ENCODE measurements at regions not wholly inside any gene's neighbourhood (a gene's known extent, or its start where the extent isn't known, plus 50 kb on each side); places are given as distances from the start of the nearest gene placed in this dataset.

GRCh38 chr1:115545791-115546733 is 95.7 kb upstream of the VANGL1 start:
- ChIA-PET CTCF (no interaction called here), POLR2A (no interaction called here)
- Mint-ChIP-seq H3K36me3 (ENCODE audit: low read depth) (no peaks in the 10 kb centered on the region), H3K27ac (no peak overlapping the region), H3K9me3 (no peaks in the 10 kb centered on the region), H3K4me1 (no peaks in the 10 kb centered on the region), H3K27me3 (peaks cover 9% of the 10 kb centered on the region), H3K4me3 (no peak overlapping the region)
- DNase-seq = no peak

DNA sequence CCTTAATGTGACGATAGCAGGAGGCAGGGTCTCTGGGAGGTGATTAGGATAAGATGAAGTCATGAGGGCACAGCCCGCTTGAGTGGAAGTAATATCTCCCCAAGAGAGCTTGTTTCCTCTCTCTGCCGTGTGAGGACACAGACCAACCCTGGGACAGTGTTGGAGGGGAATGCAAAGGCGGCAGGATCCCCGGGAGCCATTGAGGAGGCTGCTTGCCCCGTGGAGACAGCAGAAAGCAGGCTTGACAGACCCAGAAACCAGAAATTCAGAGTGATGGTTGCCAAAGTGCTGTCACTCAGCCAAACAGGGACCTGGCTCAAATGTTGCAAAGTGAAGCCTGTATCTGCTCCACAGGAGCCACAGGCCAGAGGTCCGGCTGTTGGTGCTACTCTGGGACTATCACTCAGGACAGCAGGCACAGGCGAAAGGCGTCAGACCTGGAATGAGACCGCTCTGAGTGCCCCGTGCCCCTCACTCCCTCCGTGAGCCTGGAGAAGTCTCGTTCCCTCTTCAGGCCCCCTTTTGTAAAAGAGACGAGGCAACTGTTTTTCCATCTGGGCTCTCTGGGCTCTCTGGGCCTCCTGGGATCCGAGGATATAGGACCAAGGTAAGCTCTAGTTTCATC is 96.6 kb upstream of the VANGL1 start:
- Mint-ChIP-seq H3K9me3 (no peaks in the 10 kb centered on the region), H3K4me1 (no peaks in the 10 kb centered on the region), H3K27me3 (peaks cover 9% of the 10 kb centered on the region), H3K4me3 (no peak overlapping the region), H3K36me3 (ENCODE audit: low read depth) (no peaks in the 10 kb centered on the region), H3K27ac (no peak overlapping the region)
- no peak for DNase-seq
- ChIA-PET POLR2A (no interaction called here), CTCF (no interaction called here)

DNA sequence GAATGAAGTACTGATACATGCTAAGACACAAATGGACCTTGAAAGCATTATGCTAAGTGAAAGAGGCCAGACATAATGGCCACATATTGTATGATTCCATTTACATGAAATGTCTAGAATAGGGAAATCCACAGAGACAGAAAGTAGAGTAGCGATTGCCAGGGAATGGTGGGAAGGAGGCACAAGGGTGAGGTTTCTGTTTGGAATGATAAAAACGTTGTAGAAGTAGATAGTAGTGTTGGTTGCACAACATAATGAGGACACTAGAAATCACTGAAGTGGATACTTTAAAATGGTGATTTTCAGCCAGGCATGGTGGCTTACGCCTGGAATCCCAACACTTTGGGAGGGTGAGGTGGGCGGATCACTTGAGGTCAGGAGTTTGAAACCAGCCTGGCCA is 97.6 kb upstream of the VANGL1 start:
- Mint-ChIP-seq H3K4me3 (no peak overlapping the region), H3K27me3 (peaks cover 9% of the 10 kb centered on the region), H3K9me3 (no peaks in the 10 kb centered on the region), H3K4me1 (no peaks in the 10 kb centered on the region), H3K27ac (no peak overlapping the region), H3K36me3 (ENCODE audit: low read depth) (no peaks in the 10 kb centered on the region)
- ChIA-PET POLR2A (no interaction called here), CTCF (no interaction called here)
- DNase-seq = no peak

GRCh38 chr1:115543247-115543646 is 98.5 kb upstream of the VANGL1 start:
- H3K36me3 Mint-ChIP-seq (ENCODE audit: low read depth) = no peaks in the 10 kb centered on the region
- no peaks in the 10 kb centered on the region for H3K4me1 Mint-ChIP-seq
- CTCF ChIA-PET = no interaction called here
- DNase-seq = no peak
- H3K27ac Mint-ChIP-seq = no peak overlapping the region
- H3K4me3 Mint-ChIP-seq = no peak overlapping the region
- POLR2A ChIA-PET = no interaction called here
- peaks cover 9% of the 10 kb centered on the region for H3K27me3 Mint-ChIP-seq
- no peaks in the 10 kb centered on the region for H3K9me3 Mint-ChIP-seq

DNA sequence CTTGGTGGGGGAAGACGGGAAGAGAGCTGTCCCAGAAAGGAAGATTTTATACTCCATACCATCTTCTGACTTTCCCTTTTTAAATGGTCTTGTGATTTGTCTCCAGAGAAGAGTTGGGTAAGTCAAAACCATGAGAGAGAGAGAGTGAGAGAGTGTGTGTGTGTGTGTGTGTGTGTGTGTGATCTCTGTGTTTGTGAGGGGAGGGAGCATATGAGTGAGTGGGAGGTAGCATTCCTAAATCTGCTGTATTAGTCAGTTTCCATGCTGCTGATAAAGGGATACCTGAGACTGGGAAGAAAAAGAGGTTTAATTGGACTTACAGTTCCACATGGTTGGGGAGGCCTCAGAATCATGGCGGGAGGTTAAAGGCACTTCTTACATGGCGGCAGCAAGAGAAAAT is 102.0 kb upstream of the VANGL1 start:
- no peaks in the 10 kb centered on the region for H3K9me3 Mint-ChIP-seq
- ChIA-PET POLR2A (no interaction called here), CTCF (no interaction called here)
- H3K4me1 Mint-ChIP-seq = no peaks in the 10 kb centered on the region
- H3K36me3 Mint-ChIP-seq (ENCODE audit: low read depth) = no peaks in the 10 kb centered on the region
- peaks cover 2% of the 10 kb centered on the region for H3K27me3 Mint-ChIP-seq
- H3K4me3 Mint-ChIP-seq = no peak overlapping the region
- no peak for DNase-seq
- H3K27ac Mint-ChIP-seq = no peak overlapping the region

DNA sequence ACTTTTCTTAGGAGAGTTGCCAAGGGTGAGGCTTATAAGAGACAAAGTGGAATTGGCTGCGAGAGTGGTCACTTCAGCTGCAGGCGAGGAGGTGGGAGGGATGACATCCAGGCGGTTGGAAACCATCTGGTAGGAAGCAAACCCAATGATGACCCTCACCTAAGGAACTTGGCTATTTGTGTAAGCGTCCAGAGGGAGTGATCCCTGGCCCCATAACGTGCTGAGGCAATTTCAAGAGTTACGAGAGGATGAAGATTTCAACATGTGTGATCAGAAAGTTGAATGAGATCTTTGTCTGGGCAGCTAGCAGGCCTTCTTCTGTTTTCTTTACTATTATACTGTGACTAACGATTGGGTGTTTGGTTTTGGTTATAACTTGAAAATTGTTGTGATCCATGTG is 102.7 kb upstream of the VANGL1 start:
- POLR2A ChIA-PET = no interaction called here
- Mint-ChIP-seq H3K36me3 (ENCODE audit: low read depth) (no peaks in the 10 kb centered on the region), H3K27ac (no peak overlapping the region), H3K4me1 (no peaks in the 10 kb centered on the region), H3K4me3 (no peak overlapping the region), H3K27me3 (peaks cover 4% of the 10 kb centered on the region), H3K9me3 (no peaks in the 10 kb centered on the region)
- CTCF ChIA-PET = no interaction called here
- DNase-seq = no peak

DNA sequence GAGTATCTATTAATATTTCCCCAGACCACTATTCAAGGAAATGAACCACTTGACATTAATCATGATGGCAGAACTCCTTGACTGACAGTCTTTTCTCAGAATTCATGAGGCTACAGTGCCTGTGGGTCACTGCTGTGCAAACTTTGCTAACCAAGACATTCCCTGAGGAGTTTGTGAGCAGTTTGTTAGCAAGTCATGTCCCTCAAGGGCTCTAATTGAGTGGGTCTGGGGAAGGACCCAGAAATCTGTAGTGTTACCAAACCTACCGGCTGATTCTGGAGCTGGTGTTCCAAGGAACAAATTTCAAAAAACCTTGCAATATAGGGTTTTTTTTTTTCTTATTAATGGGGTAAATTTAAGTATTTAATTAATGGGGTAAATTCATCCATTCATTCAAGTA is 103.2 kb upstream of the VANGL1 start:
- DNase-seq = no peak
- peaks cover 3% of the 10 kb centered on the region for H3K27me3 Mint-ChIP-seq
- H3K9me3 Mint-ChIP-seq = no peaks in the 10 kb centered on the region
- POLR2A ChIA-PET = no interaction called here
- H3K27ac Mint-ChIP-seq = no peak overlapping the region
- CTCF ChIA-PET = no interaction called here
- H3K36me3 Mint-ChIP-seq (ENCODE audit: low read depth) = no peaks in the 10 kb centered on the region
- no peaks in the 10 kb centered on the region for H3K4me1 Mint-ChIP-seq
- H3K4me3 Mint-ChIP-seq = no peak overlapping the region

GRCh38 chr1:115537415-115537814 is 104.4 kb upstream of the VANGL1 start:
- Mint-ChIP-seq H3K27ac (no peak overlapping the region), H3K4me1 (no peaks in the 10 kb centered on the region), H3K9me3 (no peaks in the 10 kb centered on the region), H3K27me3 (peaks cover 3% of the 10 kb centered on the region), H3K36me3 (ENCODE audit: low read depth) (no peaks in the 10 kb centered on the region), H3K4me3 (no peak overlapping the region)
- ChIA-PET POLR2A (no interaction called here), CTCF (no interaction called here)
- no peak for DNase-seq

GRCh38 chr1:115536279-115536816 is 105.4 kb upstream of the VANGL1 start:
- H3K27ac Mint-ChIP-seq = no peak overlapping the region
- ChIA-PET CTCF (no interaction called here), POLR2A (no interaction called here)
- no peak for DNase-seq
- H3K9me3 Mint-ChIP-seq = no peaks in the 10 kb centered on the region
- H3K4me1 Mint-ChIP-seq = no peaks in the 10 kb centered on the region
- peaks cover 3% of the 10 kb centered on the region for H3K27me3 Mint-ChIP-seq
- H3K4me3 Mint-ChIP-seq = no peak overlapping the region
- no peaks in the 10 kb centered on the region for H3K36me3 Mint-ChIP-seq (ENCODE audit: low read depth)

DNA sequence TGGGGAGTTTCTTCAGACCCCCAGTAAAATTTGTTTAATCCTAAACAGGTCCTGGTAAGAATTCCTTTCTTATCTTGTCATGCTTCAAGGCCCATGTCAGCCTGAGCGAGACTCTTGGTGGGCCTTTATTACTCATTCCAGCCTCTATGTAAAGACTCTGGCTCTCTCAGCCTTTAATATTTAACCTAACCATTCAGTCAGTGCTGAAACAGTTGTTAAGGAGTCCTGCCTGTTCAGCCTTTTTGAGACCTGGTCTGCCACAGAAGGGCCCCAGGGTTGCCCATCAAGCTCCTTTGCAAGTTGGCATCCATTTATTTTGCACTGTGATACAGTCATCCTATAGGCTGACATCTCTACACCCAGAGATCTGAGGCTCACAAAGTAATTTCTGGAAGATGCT is 107.7 kb upstream of the VANGL1 start:
- DNase-seq = no peak
- no peak overlapping the region for H3K4me3 Mint-ChIP-seq
- H3K27me3 Mint-ChIP-seq = peaks cover 3% of the 10 kb centered on the region
- ChIA-PET POLR2A (no interaction called here), CTCF (no interaction called here)
- no peak overlapping the region for H3K27ac Mint-ChIP-seq
- no peaks in the 10 kb centered on the region for H3K36me3 Mint-ChIP-seq (ENCODE audit: low read depth)
- no peaks in the 10 kb centered on the region for H3K4me1 Mint-ChIP-seq
- no peaks in the 10 kb centered on the region for H3K9me3 Mint-ChIP-seq

DNA sequence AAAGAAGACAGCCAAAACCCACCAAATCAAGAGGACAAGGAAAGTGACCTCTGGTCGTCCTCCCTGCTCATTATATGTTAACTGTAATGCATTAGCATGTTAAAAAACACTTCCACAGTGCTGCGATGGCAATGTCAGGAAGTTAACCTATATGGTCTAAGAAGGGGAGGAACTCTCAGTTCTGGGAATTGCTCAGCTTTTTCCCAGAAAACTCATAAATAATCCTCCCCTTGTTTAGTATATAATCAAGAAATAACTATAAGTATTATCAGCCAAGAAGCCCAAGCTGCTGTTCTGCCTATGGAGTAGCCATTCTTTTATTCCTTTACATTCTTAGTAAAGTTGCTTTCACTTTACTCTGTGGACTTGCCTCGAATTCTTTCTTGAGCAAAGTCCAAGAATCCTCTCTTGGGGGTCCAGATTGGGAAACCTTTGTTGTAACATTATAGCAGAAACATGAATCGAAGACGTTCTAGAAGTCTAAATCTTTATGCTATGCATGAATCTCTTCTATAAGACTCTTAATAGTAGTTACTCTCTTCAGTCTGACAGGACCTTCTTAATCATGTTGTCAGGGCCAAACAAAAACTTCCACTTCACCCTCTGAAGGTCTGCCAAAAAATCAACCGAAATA is 110.0 kb upstream of the VANGL1 start:
- H3K36me3 Mint-ChIP-seq (ENCODE audit: low read depth) = no peaks in the 10 kb centered on the region
- no peaks in the 10 kb centered on the region for H3K4me1 Mint-ChIP-seq
- DNase-seq = no peak
- H3K4me3 Mint-ChIP-seq = no peak overlapping the region
- H3K9me3 Mint-ChIP-seq = no peaks in the 10 kb centered on the region
- H3K27ac Mint-ChIP-seq = no peak overlapping the region
- peaks cover 3% of the 10 kb centered on the region for H3K27me3 Mint-ChIP-seq
- ChIA-PET POLR2A (no interaction called here), CTCF (no interaction called here)

DNA sequence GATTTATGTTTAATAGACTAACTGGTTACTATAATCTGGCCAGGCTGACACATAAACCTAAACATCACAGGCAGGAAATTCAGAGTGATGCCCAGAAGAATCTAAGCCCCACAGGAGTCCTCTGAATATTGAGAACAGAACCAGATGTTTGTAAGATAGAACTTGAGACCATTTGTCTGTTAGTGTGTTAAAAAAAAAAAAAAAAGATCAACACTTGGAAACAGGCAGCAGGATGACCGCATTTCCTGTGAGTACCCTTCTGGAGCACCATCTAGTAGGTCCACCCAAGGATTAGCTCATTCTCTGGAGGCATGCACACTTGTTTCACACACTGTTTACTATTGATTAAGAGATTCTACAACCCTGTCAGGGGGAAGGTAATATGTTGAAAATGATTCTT is 111.4 kb upstream of the VANGL1 start:
- no peak overlapping the region for H3K4me3 Mint-ChIP-seq
- no peaks in the 10 kb centered on the region for H3K9me3 Mint-ChIP-seq
- H3K27ac Mint-ChIP-seq = no peak overlapping the region
- H3K4me1 Mint-ChIP-seq = no peaks in the 10 kb centered on the region
- CTCF ChIA-PET = no interaction called here
- H3K36me3 Mint-ChIP-seq (ENCODE audit: low read depth) = no peaks in the 10 kb centered on the region
- POLR2A ChIA-PET = no interaction called here
- peaks cover 3% of the 10 kb centered on the region for H3K27me3 Mint-ChIP-seq
- no peak for DNase-seq

- POLR2A ChIA-PET = no interaction called here
- no peaks in the 10 kb centered on the region for H3K36me3 Mint-ChIP-seq (ENCODE audit: low read depth)
- H3K9me3 Mint-ChIP-seq = no peaks in the 10 kb centered on the region
- H3K4me1 Mint-ChIP-seq = no peaks in the 10 kb centered on the region
- no peak overlapping the region for H3K4me3 Mint-ChIP-seq
- CTCF ChIA-PET = no interaction called here
- H3K27ac Mint-ChIP-seq = no peak overlapping the region
- H3K27me3 Mint-ChIP-seq = peaks cover 3% of the 10 kb centered on the region
- no peak for DNase-seq
Observed at GRCh38 chr1:115529216-115529897, 112.4 kb upstream of the VANGL1 start.

Data from activated CD4-positive, alpha-beta memory T cell treated with anti-CD3 and anti-CD28 coated beads, Interleukin-2, amount 10 ng/mL, durations not matched to agents 7 days and 5 days (primary cell).